ENCODE measurements at regions not wholly inside any gene's neighbourhood (a gene's known extent, or its start where the extent isn't known, plus 50 kb on each side); places are given as distances from the start of the nearest gene placed in this dataset.
"Not testable (repeated sequence)": the region's sequence is repeated elsewhere in the genome, so short reads cannot be mapped to it uniquely, and the experiment has no call there.

DNA sequence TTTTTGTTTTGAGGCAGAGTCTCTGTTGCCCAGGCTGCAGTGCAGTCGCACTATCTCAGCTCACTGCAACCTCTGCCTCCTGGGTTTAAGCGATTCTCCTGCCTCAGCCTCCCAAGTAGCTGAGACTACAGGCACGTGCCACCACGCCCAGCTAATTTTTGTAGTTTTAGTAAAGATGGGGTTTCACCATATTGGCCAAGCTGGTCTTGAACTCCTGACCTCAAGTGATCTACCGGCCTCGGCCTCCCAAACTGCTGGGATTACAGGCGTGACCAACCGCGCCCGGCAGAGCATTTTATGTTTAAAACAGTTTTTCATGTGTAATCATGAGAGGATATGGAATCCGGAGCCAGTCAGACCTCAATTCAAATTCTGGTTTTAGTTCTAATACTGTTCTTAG is 94.0 kb upstream of the CHD2 start:
- not testable (repeated sequence) for DNase-seq

DNA sequence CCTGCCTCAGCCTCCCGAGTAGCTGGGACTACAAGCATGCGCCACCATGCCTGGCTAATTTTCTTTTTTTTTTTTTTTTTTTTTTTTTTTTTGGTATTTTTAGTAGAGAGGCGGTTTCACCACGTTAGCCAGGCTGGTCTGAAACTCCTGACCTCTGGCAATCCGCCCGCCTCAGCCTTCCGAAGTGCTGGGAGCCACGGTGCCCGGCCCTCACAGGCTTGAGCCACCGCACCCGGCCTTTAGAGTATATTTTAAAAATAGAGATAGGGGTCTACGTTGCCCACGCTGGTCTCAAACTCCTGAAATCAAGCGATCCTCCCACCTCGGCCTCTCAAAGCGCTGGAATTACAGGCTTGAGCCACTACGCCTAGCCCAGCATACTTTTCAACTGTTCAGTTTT is 93.4 kb upstream of the CHD2 start:
- no peak for DNase-seq

DNA sequence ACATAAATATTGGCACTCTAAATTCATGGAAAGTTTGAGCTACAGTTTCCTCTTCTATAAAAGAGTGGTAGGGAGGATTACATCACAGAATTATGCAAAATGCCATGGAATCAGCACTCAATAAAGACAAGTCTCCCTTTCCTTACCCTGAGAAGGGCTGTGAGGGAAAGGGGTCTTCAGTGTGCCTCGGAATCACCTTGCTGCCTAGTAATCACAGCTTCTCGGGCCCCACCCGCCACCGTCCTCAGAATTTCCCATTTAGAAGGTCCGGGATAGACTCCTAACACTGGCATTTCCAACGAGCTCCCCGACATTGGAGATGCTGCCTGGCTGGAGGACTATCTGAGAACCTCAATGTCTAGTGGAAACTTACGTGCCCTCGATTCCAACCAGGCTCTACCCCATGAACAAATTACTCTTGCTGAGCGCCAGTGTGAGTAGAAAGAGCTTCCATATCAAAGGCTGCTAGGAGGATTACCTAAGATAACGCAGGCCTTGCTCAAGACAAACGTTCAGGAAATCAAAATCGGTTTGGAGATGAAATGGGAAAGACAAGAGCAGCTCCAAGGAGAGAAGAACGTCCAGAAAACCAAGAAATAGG is 92.1 kb upstream of the CHD2 start:
- peak in 1 of 2 donors; percentile 23 for DNase-seq

DNA sequence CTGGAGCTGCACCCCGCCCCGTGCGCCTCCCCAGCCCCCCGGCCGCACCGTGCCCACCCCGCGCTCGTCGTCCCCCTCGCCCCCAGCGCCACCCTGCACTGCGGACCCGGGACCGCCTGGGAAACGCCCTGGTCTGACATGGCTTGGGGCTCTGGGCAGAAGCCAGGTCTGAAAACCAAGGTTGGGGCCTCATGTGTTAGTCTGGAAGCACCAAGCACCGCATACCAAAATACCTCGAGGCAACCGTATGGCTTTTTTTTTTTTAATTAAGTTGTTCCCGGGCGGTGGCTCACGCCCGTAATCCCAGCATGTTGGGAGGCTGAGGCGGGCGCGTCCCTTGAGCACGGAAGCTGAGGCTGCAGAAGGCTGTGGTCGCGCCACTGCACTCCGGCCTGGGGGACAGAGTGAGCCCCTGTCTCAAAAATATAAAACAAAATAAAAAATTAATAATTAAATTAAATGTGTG is 91.5 kb upstream of the CHD2 start:
- DNase-seq: no peak

DNA sequence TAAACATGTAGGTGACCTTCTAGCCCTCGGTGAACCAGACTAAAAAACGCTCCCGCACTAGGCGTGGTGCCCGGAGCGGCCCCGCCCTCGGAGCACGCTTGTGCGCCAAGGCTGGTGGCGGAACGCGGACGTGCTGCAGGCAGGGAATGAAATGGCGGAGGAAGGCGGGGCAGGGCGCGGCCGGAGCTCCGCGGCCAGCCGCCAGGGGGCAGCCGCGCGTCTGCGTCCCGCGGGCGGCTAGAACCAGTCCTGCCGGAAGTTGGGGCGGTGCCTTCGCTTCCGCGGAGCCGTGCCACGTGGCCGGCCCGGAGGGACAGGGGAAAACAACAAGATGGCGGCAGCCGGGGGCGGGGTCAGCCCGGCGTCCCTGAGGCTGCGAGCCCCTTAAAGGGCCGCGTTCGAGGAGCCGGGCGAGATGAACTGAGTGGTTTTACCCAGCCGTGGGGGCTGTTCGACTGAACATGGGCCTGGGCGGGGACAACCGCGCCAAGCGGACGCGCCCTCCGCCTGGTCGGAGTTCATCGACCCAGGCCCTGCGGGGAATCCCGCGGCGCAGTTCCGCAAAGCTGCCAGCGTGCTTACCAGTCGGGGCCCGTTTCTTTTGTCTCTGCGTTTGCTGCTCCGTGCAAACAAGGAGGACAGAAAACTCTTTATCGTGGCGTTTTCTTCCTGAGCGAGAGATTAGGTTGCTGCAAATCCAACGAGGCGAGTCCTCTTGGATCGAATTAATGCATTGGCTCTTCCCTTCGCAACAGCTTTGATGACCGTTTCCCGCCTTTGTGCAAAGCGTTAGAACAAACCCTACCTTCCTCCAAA is 90.9 kb upstream of the CHD2 start:
- peak; percentile 98 for DNase-seq

DNA sequence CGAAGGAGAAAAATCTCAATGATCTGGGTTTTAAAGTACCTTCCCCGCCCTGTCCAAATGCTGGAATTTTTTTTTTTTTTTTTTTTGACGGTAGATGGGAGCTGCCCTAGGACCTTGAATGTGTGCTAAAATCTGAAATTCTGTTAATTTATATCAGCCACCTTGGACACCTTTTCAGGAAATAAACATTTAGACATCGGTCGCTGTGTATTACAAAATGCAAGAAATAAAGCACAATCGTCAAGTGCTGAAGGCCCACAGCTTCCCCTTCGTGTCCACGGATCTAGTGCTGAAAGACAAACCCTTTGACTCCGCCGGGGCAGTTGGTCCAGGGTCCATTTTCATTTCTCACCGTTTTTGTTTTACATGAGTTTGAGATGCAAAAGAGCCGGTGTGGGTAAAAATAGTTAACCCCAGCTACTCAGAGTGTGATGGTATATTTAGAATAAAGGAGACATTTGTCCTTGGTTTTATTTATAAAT is 90.2 kb upstream of the CHD2 start:
- peak; percentile 29 to 48 for DNase-seq

DNA sequence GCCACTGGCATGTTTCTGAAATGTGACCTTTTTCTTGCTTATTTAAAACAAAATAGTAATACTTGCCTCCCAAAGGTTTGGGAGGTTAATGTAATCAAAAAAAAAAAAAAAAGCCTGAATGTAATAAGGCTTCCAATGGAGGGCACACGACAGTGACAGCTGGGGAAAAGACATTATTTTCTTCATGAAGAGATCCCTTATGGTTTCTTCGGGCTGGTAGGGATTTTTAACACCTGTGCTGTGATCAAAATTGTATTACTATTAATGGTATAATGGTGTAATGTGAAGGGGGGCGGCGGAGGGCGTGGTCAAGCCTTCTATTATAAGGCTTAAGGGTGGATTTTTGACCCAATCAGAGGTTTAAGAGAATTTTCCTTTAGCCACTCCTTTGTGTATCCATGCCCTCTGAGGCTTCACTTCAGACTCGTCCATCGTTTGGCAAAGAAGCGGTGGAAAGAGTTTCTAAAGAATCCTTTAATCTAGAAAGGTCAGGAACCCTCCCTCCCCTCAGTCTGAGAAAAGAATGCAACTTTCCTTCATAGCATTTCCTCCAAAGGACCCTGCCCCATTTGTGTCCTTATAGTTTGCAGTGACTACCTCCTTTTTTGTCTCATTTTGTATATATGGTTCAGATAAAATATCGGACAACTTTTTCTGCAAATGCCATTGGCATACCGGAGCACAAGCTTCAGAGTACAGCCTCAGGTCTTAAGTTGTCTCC is 89.5 kb upstream of the CHD2 start:
- no peak for DNase-seq

DNA sequence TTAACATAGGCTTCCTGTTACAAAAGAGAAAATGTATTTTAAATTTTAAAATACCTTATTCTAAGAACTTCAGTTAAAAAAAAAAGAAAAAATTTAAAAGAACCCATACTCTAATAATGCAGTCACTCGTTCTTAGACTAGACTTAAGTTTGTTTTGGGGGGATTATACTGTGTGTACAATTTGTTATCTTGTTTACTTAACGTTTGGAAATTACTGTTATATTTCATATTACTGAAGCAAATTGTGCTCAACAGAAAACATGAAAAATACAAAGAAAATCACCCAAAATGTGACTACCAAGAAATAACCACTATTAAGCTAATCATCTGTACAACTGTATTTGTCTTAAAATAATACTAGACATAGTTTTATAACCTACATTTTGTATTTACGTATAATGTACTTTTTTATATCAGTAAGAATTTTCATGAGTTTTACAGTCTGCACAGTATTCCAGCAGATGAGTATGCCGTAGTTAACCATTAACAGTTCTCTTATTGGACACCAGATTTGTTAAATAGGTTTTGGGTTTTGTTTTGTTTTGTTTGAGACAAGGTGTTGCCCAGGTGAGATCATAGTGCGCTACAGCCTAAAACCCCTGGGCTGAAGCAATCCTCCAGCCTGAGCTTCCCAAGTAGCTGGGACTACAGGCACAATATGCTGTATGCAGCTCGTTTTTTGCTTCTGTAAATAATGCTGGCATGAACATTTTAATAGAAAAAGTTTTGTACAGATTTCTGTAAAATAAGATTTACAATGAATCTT is 88.8 kb upstream of the CHD2 start:
- no peak for DNase-seq

DNA sequence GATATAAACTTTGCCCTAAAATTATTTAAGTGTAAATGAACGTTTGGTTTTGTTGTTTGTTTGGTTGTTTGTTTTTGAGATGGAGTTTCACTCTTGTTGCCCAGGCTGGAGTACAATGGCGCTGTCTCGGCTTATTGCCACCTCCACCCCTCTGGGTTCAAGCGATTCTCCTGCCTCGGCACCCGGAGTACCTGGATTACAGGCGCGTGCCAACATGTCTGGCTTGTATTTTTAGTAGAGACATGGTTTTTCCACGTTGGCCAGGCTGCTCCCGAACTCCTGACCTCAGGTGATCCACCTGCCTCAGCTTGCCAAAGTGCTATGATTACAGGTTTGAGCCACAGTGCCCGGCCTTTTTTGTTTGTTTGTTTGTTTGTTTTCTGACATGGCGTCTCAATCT is 87.9 kb upstream of the CHD2 start:
- no peak for DNase-seq

DNA sequence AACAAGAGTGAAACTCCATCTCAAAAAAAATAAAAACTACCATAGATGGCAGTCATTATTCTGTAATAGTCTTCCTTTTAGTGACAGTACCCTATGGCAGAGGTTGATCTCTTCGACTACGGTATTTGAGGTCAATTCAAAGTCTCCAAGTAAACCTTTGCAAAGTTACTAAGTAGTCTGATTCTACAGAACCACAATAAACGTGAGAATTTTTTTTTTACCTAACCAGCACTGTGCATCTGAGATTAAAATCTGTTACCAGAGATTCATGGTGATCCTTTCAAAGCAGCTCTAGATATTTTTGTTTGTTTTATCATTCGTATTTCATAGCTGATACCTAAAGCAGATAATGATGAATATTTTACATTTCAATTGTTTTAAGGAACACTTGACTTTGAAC is 86.6 kb upstream of the CHD2 start:
- DNase-seq: peak in 1 of 2 donors; percentile 74

DNA sequence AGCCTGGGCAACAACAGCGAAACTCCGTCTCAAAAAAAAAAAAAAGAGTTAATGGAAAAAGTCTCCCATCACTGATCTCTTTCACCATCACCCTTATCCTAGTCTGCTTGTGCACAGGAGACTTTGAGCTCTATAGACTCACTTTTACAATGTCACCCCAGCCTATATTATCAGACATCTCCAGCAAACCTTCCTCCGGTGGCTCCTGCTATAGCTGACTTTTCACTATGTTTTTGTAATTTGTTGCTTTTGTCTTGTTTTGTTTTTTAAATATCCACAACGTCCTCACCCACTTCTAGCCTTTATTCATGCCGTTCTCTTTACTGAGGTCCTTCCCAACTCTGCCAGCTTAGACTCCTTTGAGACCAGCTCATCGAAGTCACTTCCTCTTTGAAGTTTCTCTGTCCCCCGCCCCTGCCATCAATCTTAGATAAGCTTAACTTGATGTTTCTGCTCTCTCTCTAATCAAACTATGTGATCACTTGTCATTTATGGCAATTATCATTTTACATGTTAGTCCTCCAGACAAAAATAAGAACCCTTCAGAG is 82.7 kb upstream of the CHD2 start:
- DNase-seq: peak in 1 of 2 donors; percentile 22

DNA sequence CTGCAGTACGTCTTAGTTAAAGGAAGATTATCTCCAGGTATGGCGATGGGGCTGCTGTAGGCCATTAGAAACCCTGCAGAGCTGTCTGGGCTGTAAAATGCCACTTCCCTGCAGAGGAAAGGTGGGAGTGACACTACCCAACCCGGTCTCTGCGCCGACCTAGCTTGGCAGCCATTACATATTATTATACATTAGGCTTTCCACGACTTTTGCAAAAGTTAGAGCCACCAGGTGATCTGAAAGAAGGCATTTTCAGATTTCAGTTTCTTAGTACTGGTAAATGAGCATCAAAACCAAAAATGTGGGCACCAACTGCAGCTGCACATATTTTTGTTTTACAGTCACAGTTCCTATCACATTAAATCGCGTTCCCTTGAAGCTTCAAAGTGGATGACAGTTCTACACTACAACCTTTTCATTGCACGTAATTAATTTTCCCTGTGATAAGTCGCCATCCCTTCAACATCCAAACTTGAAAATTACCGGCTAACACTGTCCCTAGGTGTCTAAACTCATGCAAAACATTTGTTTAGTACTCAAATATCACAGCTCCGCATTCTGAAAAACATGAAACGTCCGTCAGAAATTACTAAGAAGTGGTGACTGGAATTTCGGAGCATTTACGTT is 81.4 kb upstream of the CHD2 start:
- DNase-seq: no peak

DNA sequence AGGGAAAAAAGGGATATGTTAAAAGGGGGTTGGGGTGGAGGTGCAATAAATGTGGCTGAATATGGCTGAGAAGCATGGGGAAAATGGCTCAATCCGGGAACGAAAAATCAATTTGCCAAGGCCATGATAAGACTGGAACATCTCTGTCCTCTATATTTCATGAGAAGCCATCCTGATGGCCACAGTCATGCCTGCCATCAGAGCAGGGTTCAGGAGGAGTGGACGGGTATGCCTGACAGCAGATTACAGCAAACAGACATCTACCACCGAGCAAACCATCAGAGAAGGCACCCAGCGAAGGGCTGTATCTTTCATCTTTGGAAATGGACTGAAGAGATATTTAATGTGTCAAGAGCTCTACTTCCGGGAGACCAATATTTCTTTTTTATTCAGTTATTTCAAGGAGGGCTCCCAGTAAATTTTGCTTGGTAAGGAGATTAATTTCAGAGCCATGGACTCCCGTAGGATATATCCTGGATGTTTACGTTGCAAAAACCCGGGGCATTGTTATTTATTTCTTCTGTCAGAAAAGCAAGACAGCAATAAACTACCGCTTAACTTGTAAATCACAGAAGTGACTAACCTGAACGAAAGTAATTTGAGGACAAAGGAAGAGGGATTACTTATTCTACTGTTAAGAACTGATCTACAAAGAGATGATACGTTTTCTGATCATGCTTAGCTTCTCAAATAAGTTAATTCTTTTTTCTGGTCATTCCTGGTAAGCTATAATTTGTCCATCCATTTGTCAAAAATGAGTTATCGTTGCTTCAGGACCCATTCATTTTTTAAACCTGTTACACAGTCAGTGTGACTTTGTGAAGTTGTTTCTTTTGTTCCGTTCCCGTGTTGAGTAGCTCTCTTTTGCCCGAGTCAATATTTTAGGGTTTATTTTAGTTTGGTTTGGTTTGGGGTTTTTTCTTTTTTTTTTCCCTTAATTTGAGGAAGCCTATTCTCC is 80.6 kb upstream of the CHD2 start:
- no peak for DNase-seq

DNA sequence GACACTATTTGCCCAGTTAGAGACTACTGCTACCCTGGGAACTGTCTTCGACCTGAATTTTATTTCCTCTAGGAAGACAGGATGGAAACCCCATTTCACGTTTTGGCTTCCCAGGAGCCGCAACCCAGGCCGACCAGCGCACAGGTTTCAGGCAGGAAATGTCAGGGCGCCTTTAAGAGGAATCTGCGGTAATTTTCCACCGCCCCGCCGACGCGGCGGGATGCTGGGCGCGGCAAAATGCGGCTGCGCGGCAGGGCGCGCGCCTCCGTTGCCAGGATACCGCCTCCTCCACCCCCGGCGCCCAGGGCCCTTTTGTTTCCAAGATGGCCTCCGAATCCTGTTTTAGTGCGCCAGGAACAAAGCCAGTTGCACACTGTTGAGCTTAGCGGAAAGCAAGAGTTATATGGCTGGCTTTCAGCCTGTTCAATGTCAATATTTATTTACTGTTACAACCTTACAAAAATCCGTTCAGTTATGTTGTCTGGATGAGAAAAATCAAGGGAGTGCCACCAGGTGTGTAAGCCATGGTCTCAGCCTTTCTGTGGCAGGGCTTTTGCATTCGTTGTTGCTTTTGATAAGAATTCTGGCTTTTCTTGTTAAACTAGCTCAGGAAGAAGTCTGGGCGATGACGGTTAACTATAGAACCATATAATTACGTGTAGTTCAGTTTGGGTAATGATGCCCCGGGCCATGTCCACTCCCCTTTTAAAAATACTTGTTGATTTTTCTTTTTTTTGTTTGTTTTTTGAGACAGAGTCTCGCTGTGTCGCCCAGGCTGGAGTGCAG is 79.7 kb upstream of the CHD2 start:
- DNase-seq: peak; percentile 82 to 89

DNA sequence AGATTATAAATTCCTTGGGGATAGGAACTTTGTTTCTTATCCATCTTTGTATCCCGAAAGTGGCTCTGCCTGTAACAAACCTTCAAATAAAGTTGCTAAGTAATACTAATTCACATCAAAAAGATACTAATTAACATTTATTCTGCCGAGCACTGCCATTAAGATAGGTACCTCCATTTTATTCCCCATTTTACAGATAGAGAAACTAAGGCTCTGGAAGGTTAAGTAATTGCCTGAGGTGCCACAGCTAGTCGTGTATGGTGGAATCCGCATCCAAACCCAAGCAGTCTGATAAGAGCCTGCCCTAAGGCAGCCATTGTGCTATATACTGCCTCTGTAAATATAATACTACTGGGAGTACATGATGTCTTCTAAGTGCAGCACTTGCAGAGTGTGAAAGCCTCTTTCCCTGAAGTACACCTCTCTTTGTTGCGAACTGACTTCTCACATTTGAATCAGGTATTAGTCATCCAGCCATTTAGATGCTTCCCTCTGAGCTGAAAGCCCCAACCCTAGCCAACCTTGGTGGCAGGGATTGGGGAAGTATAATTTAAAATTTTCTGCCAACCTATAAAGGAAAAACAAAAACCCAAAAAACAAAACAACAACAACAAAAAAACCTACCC is 78.5 kb upstream of the CHD2 start:
- no peak for DNase-seq

DNA sequence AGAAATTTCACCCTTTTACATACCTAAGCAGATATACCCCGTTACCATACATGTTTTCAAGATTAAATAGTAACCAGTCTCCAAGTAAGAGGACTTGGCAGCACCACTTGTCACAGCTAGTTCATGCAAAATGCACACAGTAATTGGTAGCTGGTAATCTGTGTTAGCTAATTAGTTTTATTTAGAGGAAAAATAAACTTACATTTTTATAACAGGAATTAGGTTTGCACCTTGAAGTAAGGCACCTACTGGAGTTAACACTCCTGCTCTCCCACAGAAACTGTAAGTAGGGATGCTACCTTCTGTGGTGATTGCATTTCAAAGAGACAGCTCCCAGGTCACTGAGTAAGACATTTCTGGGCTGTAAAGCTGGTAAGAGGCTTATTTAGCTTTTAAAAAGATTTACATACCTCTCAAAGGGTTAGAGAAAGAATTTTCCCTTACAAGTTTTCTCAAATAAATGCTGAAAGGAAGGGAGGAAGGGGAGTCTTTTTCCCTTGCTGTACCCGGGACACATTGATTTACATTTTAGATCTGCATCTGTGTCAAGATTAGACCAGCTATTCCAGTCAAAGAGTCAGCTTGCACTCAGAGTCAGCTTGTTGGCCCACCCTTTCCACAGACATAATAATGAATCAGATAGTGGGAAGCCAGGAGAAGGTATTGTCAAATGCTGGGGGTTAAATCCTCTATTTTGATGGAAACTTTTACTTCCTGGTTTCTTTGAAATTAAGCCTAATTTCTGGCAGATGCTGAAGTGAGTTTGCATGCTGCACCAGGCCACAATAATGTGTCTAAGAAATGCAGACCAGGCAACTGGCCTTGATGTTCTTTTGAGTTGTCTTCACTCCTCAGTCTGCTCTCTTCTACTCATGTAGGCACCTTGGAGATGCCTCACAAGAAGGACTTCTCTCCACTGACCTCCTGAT is 77.6 kb upstream of the CHD2 start:
- no peak for DNase-seq

DNA sequence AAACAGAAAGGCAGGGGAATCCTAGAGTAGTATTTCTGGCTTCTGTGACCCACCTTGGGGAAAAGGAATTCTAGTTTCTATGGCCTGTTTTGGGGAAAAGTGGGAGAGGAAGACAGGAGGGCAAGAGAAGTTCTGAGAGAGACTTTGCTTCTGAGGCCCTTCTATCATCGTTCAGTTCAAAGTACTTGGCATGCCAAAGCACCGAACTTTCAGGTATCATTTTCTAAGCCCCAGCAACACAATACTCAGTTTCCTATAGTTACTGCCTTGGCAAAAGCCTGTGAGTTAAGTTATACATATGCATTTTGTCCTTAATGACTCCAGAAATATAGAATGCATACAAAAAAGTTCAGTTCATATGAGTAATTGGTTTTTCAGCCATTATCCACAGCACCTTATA is 74.1 kb upstream of the CHD2 start:
- no peak for DNase-seq

DNA sequence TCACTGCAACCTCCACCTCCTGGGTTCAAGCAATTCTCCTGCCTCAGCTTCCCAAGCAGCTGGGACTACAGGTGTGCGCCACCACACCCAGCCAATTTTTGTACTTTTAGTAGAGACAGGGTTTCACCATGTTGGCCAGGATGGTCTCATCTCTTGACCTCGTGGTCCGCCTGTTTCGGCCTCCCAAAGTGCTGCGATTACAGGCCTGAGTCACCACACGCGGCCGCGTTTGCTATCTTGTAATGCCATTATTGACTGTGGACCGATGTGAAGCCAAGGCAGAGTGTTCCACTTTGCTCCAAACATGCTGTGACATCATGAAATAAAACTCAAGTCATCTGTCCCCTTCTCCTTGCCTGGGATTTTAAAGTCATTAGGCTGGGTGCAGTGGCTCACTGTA is 72.1 kb upstream of the CHD2 start:
- not testable (repeated sequence) for DNase-seq
